GM12872 (cell line): ENCODE measurements at regions not wholly inside any gene's neighbourhood (a gene's known extent, or its start where the extent isn't known, plus 50 kb on each side); places are given as distances from the start of the nearest gene placed in this dataset.
A peak's percentile ranks its signal among the peaks of the same experiment; 100 is the strongest.

Experiments used
- TF ChIP-seq, protein P1 (sequence below): IDR thresholded peaks from 3 replicates; pipeline ENCODE4 v1.5.1; 2011; ENCODE audit warnings: low read depth, mild to moderate bottlenecking, low read length, moderate library complexity; ENCODE audit not compliant: insufficient read depth

DNA sequence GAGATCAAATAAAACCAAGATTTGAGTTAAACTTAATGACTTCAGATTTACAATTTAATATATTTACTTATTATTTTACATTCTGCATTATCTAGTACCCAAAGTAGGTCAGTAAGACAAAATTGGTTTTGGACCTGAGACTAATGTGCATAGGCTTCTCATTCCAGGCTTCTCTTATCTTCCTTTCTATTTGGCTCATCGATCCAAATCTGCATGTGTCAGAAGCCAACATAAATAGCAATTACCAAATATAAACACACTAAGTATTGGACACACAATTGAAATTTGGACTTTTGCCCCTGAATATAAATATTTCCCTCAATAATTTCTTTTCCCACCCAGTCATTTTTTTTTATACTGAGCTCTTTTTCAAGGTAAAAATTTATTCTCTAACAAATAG is 290.6 kb upstream of the ARHGEF26 start:
- TF ChIP-seq, protein P1, sequence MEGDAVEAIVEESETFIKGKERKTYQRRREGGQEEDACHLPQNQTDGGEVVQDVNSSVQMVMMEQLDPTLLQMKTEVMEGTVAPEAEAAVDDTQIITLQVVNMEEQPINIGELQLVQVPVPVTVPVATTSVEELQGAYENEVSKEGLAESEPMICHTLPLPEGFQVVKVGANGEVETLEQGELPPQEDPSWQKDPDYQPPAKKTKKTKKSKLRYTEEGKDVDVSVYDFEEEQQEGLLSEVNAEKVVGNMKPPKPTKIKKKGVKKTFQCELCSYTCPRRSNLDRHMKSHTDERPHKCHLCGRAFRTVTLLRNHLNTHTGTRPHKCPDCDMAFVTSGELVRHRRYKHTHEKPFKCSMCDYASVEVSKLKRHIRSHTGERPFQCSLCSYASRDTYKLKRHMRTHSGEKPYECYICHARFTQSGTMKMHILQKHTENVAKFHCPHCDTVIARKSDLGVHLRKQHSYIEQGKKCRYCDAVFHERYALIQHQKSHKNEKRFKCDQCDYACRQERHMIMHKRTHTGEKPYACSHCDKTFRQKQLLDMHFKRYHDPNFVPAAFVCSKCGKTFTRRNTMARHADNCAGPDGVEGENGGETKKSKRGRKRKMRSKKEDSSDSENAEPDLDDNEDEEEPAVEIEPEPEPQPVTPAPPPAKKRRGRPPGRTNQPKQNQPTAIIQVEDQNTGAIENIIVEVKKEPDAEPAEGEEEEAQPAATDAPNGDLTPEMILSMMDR: no peak

DNA sequence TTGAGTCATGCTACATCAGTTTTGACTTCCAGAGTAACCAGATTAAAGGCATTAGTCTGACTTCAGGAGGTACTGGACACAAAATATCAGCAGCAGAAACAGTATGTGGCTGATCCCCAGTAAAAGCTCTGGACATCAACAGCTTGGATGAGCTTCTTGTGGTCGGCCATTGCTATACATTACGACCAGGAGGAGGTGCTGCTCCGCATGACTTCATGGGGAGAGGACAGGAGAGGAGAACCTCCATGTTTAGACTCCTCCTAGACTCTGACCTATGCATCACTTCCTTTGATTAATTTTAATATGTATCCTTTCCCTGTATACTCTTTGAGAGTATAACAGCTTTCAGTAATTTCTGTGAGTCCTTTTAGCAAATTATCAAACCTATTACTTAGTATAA is 285.6 kb upstream of the ARHGEF26 start:
- TF ChIP-seq, protein P1: peak; percentile 42; the same call in 2 of the 3 replicates

DNA sequence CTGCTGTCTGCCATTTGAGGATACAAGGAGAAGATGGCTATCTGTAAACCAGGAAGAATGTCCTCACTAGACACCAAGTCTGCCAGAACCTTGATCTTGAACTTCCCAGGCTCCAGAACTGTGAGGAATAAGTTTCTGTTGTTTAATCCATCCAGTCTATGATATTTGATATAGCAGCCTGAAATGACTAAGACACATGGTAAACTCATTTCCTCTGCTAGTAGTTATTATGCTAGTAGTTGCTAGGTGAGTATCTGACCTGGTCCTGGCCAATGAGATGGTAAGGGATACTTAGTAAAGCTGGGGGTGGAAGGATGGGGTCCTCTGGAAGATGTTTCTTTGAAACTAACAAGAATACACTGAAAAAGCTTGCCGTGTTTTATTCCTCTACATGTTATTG is 280.7 kb upstream of the ARHGEF26 start:
- TF ChIP-seq, protein P1: no peak

DNA sequence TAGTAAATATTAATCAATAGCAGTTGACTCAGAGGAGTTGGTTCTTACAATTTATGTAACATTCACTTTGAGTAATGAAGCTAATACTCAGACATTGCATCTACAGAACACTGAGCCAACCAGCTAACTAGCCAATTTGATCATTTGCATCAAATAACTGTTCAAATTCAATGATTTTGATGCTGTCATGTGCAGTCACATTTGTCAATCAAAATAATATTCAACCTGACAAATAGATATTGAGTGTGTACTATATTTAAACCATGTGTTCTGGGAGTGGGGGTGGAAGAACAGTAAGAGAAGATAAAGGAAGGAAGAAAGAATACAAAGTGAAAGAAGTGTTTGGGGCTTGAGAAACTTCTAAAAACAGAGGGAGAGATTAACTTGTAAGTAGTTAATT is 277.2 kb upstream of the ARHGEF26 start:
- TF ChIP-seq, protein P1: no peak

DNA sequence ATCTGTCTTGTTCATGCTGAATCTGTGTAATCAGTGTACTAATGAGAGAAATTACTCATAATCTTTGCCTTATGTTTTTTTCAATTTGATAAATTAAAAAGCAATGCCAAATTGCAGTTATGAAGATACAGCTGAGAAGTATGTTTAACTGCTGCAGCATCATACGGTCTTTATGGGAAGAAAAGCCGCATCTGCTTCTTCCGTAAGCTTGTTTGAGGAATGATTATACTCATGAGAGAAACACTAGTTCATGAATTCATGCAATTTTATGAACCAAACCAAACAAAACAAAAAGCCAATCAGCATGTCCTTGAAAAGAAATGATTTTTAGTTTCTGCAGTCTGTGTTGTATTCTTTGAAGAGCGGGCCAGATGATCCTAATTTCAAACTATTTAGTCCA is 275.9 kb upstream of the ARHGEF26 start:
- TF ChIP-seq, protein P1: no peak

DNA sequence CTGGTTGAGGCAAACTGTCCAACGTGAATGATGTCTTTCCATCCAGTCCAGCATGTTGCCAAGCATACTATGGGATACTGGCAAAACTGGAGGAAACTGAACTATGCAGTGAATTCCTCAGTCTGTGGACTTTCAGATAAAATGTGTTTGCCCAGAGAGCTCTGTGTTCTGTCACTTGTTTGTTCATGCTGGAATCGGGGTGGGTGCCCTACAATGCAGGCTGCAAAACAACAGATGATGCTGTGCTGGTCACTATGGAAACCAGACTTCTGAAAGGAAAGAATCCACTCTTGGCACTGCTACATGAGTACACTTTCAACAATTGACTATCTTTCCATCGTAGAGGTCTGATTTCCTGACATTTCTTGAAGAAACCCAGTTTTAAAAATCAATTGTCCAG is 272.5 kb upstream of the ARHGEF26 start:
- TF ChIP-seq, protein P1: no peak

DNA sequence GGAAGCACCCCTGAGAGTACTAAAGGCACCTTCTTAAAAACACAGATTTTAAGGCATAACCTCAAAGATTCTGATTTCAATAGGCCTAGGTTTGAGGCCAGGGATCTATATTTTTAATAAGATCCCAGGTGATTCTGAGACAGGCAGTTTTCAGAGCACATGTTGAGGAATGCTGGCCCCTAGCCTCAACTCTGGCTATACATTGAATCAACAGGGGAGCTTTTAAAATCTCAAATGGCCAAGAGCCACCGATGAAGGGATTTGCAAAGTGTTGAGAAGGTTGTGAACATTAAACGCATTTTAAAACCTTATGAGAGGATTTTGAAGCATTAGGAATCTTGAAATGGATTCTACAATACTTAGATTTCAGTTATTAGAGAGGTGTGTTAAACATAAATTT is 268.8 kb upstream of the ARHGEF26 start:
- TF ChIP-seq, protein P1: no peak

DNA sequence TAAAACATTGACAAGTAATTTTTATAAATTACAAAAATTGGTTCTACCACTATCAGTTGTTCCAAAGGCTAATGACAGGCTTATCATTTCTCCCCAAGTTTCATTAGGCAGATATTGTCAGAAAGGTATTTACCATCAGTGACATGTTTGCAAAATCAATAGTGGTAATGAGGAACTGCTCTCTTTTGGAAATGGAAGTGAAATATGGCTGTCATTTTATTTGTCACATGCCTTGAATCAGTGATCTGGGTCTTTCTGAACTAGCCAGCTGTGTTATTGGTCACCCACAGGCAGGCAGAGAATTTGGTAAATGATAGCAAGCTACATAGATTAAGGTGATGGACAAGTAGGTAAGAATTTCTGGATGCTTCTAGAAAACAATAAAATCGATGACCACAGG is 268.0 kb upstream of the ARHGEF26 start:
- TF ChIP-seq, protein P1: no peak
